Mucosa of descending colon (tissue), 3 donors: ENCODE measurements at regions not wholly inside any gene's neighbourhood (a gene's known extent, or its start where the extent isn't known, plus 50 kb on each side); places are given as distances from the start of the nearest gene placed in this dataset.

Experiments
- ATAC-seq: fragments of 200-7000 bp; cut with Tn5 transposase; one replicate; pipeline ENCODE4 v1.9.1; 2020; ENCODE audit warnings: mild to moderate bottlenecking, moderate library complexity
- DNase-seq, 3 donors: peaks; one replicate each; pipeline ENCODE4 v3.0.0-alpha.2; 2020
- H3K36me3 ChIP-seq: fragments of 200-600 bp; one replicate; pipeline ENCODE4 v1.8.0; 2021; ENCODE audit warnings: low read depth, mild to moderate bottlenecking
- H3K4me1 ChIP-seq: fragments of 200-600 bp; one replicate; pipeline ENCODE4 v1.8.0; 2021; ENCODE audit warnings: low read depth, mild to moderate bottlenecking
- H3K4me3 ChIP-seq: fragments of 200-600 bp; one replicate; pipeline ENCODE4 v1.8.0; 2021; ENCODE audit warnings: mild to moderate bottlenecking
- H3K9me3 ChIP-seq: fragments of 200-600 bp; one replicate; pipeline ENCODE4 v1.8.0; 2021; ENCODE audit warnings: mild to moderate bottlenecking
- CTCF ChIP-seq: fragments of 200-600 bp; IDR thresholded peaks from one replicate; pipeline ENCODE4 v1.8.0; 2022; ENCODE audit warnings: antibody characterized with exemption, mild to moderate bottlenecking
- intact Hi-C, 2 donors: fragments of 100-400 bp; cut with DNase I in 1 of 2; cut with micrococcal nuclease in 1 of 2; formaldehyde crosslinking; loops; one replicate each; pipeline versions ENCODE4 v1.11.0 to v1.11.1; 2022; cut with DNase I, micrococcal nuclease
- donor health status: DM: no; HTN: no; CAD: no; lungs with moderate emphysema.
- donor health status: DM: no; HTN: no; CAD: no.
- donor health status: DM: no; HTN: yes; CAD: no.

- H3K9me3 ChIP-seq: no peaks in the 10 kb centered on the region
- H3K4me3 ChIP-seq: no peak overlapping the region
- peaks cover 6% of the 10 kb centered on the region for H3K4me1 ChIP-seq
- ATAC-seq (no peak), DNase-seq (no peak)
- H3K36me3 ChIP-seq: no peaks in the 10 kb centered on the region
- no peak for TF ChIP-seq CTCF
- intact Hi-C loops: no loop called here
These were observed 158.7 kb downstream of the ARRDC3 start for GRCh38 chr5:91224456-91224855.

- peaks cover 10% of the 10 kb centered on the region for H3K4me1 ChIP-seq
- DNase-seq (no peak), ATAC-seq (no peak)
- intact Hi-C loops: no loop called here
- H3K4me3 ChIP-seq: no peak overlapping the region
- TF ChIP-seq CTCF: no peak
- no peaks in the 10 kb centered on the region for H3K36me3 ChIP-seq
- H3K9me3 ChIP-seq: no peaks in the 10 kb centered on the region
These were observed 159.2 kb downstream of the ARRDC3 start for GRCh38 chr5:91223886-91224285.

GRCh38 chr5:91222482-91222881 is 160.6 kb downstream of the ARRDC3 start:
- peaks cover 10% of the 10 kb centered on the region for H3K4me1 ChIP-seq
- TF ChIP-seq CTCF: no peak
- intact Hi-C loops: no loop called here

GRCh38 chr5:91221917-91222316 is 161.2 kb downstream of the ARRDC3 start:
- intact Hi-C loops: no loop called here
- ATAC-seq (no peak), DNase-seq (no peak)
- H3K4me1 ChIP-seq: peaks cover 10% of the 10 kb centered on the region
- H3K9me3 ChIP-seq: no peaks in the 10 kb centered on the region
- no peak for TF ChIP-seq CTCF
- no peak overlapping the region for H3K4me3 ChIP-seq
- H3K36me3 ChIP-seq: no peaks in the 10 kb centered on the region

More at GRCh38 chr5:91222482-91222881, 160.6 kb downstream of the ARRDC3 start:
- no peaks in the 10 kb centered on the region for H3K36me3 ChIP-seq
- DNase-seq (no peak), ATAC-seq (no peak)
- H3K4me3 ChIP-seq: no peak overlapping the region
- no peaks in the 10 kb centered on the region for H3K9me3 ChIP-seq

GRCh38 chr5:91219803-91220371 is 163.2 kb downstream of the ARRDC3 start:
- DNase-seq: peak in 1 of 3 donors; percentile 41
- intact Hi-C loops: no loop called here
- H3K9me3 ChIP-seq: no peaks in the 10 kb centered on the region
- peak; percentile 47 for ATAC-seq
- H3K4me1 ChIP-seq: peaks cover 10% of the 10 kb centered on the region
- no peak for TF ChIP-seq CTCF
- no peak overlapping the region for H3K4me3 ChIP-seq
- H3K36me3 ChIP-seq: no peaks in the 10 kb centered on the region
